ENCODE measurements at regions not wholly inside any gene's neighbourhood (a gene's known extent, or its start where the extent isn't known, plus 50 kb on each side); places are given as distances from the start of the nearest gene placed in this dataset.
"Not testable (repeated sequence)": the region's sequence is repeated elsewhere in the genome, so short reads cannot be mapped to it uniquely, and the experiment has no call there.

DNA sequence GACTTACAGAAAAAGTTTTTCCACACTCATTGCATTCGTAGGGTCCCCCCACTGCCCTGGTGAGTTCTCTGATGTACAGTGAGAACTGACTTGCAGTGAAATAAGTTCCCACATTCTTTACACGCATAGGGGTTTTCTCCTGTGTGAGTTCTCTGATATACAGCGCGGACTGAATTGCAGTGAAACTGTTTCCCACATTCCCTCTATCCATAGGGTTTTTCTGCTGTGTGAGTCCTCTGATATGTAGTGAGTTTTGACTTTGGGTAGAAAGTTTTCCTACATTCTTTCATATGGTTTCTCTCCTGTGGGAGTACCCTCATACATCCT is 147.0 kb downstream of the GLRX3 start:
- H3K79me2 ChIP-seq (ENCODE audit: insufficient read depth, low read length) = no peaks in the 10 kb centered on the region
- no peak overlapping the region for H2AK5ac ChIP-seq (ENCODE audit: insufficient read length, low read length)
- H3K27ac Mint-ChIP-seq = no peak overlapping the region
- H3K27me3 Mint-ChIP-seq (ENCODE audit: low read depth) = peaks cover 11% of the 10 kb centered on the region
- TF ChIP-seq CTCF (conservative IDR thresholded peaks at IDR 0.05) = no peak
- no peak overlapping the region for H2BK120ac ChIP-seq (ENCODE audit: low read depth, low read length, poor library complexity, severe bottlenecking)
- H4K20me1 ChIP-seq (ENCODE audit: control insufficient read depth, insufficient read depth, insufficient read length) = no peaks in the 10 kb centered on the region
- H3K4me3 Mint-ChIP-seq = no peak overlapping the region
- no peak overlapping the region for H3K18ac ChIP-seq (ENCODE audit: insufficient read length, low read depth, low read length)
- no peak overlapping the region for H3K23ac ChIP-seq (ENCODE audit: insufficient read length, low read depth, low read length)
- peaks cover 16 to 60% (median 27%) of the 10 kb centered on the region in 3 experiments for H3K36me3 Mint-ChIP-seq (ENCODE audit: insufficient read depth in 1 of 3, low read depth in 3 of 3)
- H3K4me1 ChIP-seq (ENCODE audit: insufficient read depth, low read length) = no peaks in the 10 kb centered on the region
- no peak overlapping the region for H2BK20ac ChIP-seq (ENCODE audit: low read depth, low read length, poor library complexity, severe bottlenecking)
- no peaks in the 10 kb centered on the region for H3K79me1 ChIP-seq (ENCODE audit: insufficient read depth, low read depth, low read length, poor library complexity, severe bottlenecking)
- no peaks in the 10 kb centered on the region; the same call in 1 of the 2 replicates for H3K27me3 ChIP-seq (ENCODE audit: insufficient read depth, low read length)
- H2AFZ ChIP-seq (ENCODE audit: low read length) = no peak overlapping the region
- H3K4me1 Mint-ChIP-seq = no peaks in the 10 kb centered on the region
- H3K9me3 ChIP-seq (ENCODE audit: control insufficient read depth, low read depth, low read length) = peaks cover 94% of the 10 kb centered on the region
- no CpG with 5 or more reads among the region's 4 CpGs for WGBS (ENCODE audit: extremely low coverage, insufficient read length, low lambda C conversion rate)
- no peak overlapping the region for H3K4me2 ChIP-seq (ENCODE audit: insufficient read depth, insufficient read length, low read length)
- H4K91ac ChIP-seq (ENCODE audit: insufficient read length, low read depth, low read length) = no peak overlapping the region
- H3K14ac ChIP-seq (ENCODE audit: insufficient read depth, low read length) = no peak overlapping the region
- H2BK12ac ChIP-seq (ENCODE audit: insufficient read length, low read depth, low read length) = no peak overlapping the region
- H3K9ac ChIP-seq (ENCODE audit: extremely low read depth, insufficient read length, low read length) = no peak overlapping the region
- no peak overlapping the region for H2BK5ac ChIP-seq (ENCODE audit: insufficient read length, low read length)
- H4K8ac ChIP-seq (replicated peaks; ENCODE audit: insufficient read length, low read depth, low read length) = no peak overlapping the region
- H3T11ph ChIP-seq (ENCODE audit: low read length) = no peak overlapping the region
- H4K5ac ChIP-seq (ENCODE audit: insufficient read length, low read depth, low read length) = no peak overlapping the region
- no peak overlapping the region for H3K4ac ChIP-seq (ENCODE audit: low read depth, low read length)
- no peak overlapping the region for H3K56ac ChIP-seq (ENCODE audit: insufficient read length, low read depth, low read length)
- no peak for DNase-seq
- no peak overlapping the region for H2BK15ac ChIP-seq (ENCODE audit: low read depth, low read length)
- no peak overlapping the region for H3K27ac ChIP-seq (ENCODE audit: insufficient read length, low read depth, low read length)
- H3K9me3 Mint-ChIP-seq = peaks cover 92% of the 10 kb centered on the region in 2 experiments
- H3K23me2 ChIP-seq (ENCODE audit: insufficient read length, low read depth, low read length, poor library complexity, severe bottlenecking) = no peaks in the 10 kb centered on the region

GRCh38 chr10:130295761-130296160 is 159.6 kb downstream of the GLRX3 start:
- not testable (repeated sequence) for H3K4ac ChIP-seq (ENCODE audit: low read depth, low read length); H3K27me3 Mint-ChIP-seq (ENCODE audit: low read depth); H3K4me1 ChIP-seq (ENCODE audit: insufficient read depth, low read length); H2BK5ac ChIP-seq (ENCODE audit: insufficient read length, low read length); H4K91ac ChIP-seq (ENCODE audit: insufficient read length, low read depth, low read length); H3K56ac ChIP-seq (ENCODE audit: insufficient read length, low read depth, low read length); H3K4me2 ChIP-seq (ENCODE audit: insufficient read depth, insufficient read length, low read length); H3K4me1 Mint-ChIP-seq; H3K14ac ChIP-seq (ENCODE audit: insufficient read depth, low read length); H3K79me2 ChIP-seq (ENCODE audit: insufficient read depth, low read length); H4K5ac ChIP-seq (ENCODE audit: insufficient read length, low read depth, low read length); H2AFZ ChIP-seq (ENCODE audit: low read length); H3K23ac ChIP-seq (ENCODE audit: insufficient read length, low read depth, low read length); H4K8ac ChIP-seq (replicated peaks; ENCODE audit: insufficient read length, low read depth, low read length); H2BK120ac ChIP-seq (ENCODE audit: low read depth, low read length, poor library complexity, severe bottlenecking); H3K27me3 ChIP-seq (ENCODE audit: insufficient read depth, low read length); H3K27ac Mint-ChIP-seq; H4K20me1 ChIP-seq (ENCODE audit: control insufficient read depth, insufficient read depth, insufficient read length); H3K9ac ChIP-seq (ENCODE audit: extremely low read depth, insufficient read length, low read length); H2BK12ac ChIP-seq (ENCODE audit: insufficient read length, low read depth, low read length); H3K27ac ChIP-seq (ENCODE audit: insufficient read length, low read depth, low read length); H3K4me3 Mint-ChIP-seq; H3T11ph ChIP-seq (ENCODE audit: low read length); H3K23me2 ChIP-seq (ENCODE audit: insufficient read length, low read depth, low read length, poor library complexity, severe bottlenecking); H3K79me1 ChIP-seq (ENCODE audit: insufficient read depth, low read depth, low read length, poor library complexity, severe bottlenecking); H2BK15ac ChIP-seq (ENCODE audit: low read depth, low read length); H2BK20ac ChIP-seq (ENCODE audit: low read depth, low read length, poor library complexity, severe bottlenecking); H3K18ac ChIP-seq (ENCODE audit: insufficient read length, low read depth, low read length); H2AK5ac ChIP-seq (ENCODE audit: insufficient read length, low read length); DNase-seq
- no CpG with 5 or more reads among the region's 3 CpGs for WGBS (ENCODE audit: extremely low coverage, insufficient read length, low lambda C conversion rate)
- peaks cover 42% of the 10 kb centered on the region for H3K9me3 ChIP-seq (ENCODE audit: control insufficient read depth, low read depth, low read length)
- peaks cover 85 to 86% of the 10 kb centered on the region in 2 experiments for H3K9me3 Mint-ChIP-seq
- peaks cover 0 to 25% (median 13%) of the 10 kb centered on the region in 3 experiments; a peak in 5 of 7 replicates for H3K36me3 Mint-ChIP-seq (ENCODE audit: insufficient read depth in 1 of 3, low read depth in 3 of 3)

Data from H9 (cell line).